GDM1 (cell line): ENCODE measurements at regions not wholly inside any gene's neighbourhood (a gene's known extent, or its start where the extent isn't known, plus 50 kb on each side); places are given as distances from the start of the nearest gene placed in this dataset.

ENCODE experiments used
- DNase-seq: peaks from one replicate; lab custom pipeline; 2025; lab: John Stamatoyannopoulos, UW

- no peak for DNase-seq
Observed at GRCh38 chr16:52103791-52104190, 443.2 kb downstream of the TOX3 start.

DNA sequence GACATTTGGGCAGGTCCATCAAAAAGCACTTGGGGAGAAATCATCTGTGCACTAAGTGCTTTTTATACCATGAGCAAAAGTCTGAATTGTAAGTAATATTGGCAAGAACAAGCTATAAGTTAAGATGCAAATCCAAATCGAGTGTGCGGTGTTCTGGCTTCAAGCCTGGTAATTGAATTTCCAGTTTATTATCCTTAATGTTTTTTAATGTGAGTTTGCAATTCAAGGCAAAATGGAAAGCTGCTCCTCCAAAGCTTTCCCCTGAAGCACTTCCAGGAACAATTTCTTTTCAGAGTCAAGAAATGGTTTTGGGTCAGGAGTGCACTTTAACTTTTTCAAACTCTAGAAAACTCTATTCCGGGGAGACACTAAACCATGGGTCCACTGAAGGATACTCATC, 445.7 kb downstream of the TOX3 start:
- DNase-seq = no peak

DNA sequence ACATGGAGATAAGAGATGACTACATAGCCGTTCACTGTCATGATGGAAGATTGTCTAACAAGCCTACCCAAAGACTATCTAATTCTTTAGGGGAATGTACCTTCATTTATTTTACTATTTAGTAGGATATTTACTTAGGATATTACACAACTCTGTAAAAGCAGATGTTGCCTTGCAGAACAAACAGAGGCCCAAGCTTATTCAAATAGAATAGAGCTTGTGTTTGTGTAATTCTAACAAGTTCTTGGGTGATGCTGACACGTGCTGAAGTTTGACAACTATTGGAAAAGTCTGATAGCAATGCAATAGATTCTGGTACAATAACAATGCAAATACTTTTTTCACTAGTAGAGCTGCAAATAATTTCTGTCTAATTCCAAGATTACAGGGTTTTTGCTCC, 447.6 kb downstream of the TOX3 start:
- no peak for DNase-seq

DNA sequence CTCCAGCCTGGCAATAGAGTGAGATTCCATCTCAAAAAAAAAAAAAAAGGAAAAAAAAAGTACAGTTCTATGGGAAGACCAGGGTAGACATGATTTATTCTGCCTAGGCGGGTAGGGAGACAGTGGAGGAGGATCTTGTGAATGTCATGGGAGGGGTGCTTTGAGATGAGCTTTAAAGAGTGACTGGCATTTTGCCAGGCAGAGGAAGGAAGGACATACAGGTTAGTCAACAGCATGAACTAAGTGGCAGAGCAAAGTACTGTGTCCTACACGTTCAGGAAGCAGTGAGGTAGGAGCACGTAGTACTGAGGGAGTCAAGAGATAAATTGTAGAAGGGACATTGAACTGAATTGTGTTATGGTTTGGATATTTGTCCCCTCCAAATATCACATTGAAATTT, 451.5 kb downstream of the TOX3 start:
- DNase-seq = no peak

GRCh38 chr16:52092126-52092525, 454.8 kb downstream of the TOX3 start:
- DNase-seq = no peak

DNA sequence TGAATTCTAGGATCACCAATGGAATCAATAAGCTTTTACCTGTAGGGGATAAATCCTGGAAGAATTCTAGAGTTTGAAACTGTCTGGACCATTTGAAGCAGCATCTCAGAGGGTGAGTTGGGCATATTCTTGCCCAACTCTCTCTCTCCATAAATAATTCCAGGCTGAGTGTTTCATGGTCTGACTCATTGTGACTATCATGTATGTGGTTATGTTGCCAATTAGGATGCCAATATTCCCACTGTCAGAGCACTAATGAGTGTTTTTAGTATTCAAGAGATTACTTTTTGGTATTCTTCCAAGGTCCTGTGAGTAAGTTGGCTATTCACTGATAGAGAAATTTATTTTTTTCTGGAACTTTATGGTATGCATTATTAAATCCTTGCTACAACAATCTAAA, 456.9 kb downstream of the TOX3 start:
- DNase-seq = no peak

- DNase-seq = no peak
Observed at GRCh38 chr16:52089476-52089875, 457.5 kb downstream of the TOX3 start.

DNA sequence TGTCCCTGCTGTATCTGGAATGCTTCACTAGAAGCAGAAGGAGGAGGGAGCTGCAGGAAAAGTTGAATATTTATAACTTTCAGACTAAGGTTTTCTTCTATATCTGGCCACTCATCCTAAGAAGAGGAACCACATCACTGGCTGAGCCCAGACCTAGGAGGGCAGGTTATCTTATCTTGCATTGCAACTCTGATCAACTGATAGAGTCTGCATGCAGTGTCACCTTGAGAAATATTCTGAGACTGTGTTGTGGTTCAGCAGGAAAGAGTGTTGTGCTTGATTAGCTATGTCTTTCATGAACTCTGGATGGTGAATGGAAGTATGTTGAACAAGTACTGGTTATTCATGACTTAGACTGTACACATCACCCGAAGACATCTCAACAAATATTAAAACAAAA, 460.0 kb downstream of the TOX3 start:
- no peak for DNase-seq

DNA sequence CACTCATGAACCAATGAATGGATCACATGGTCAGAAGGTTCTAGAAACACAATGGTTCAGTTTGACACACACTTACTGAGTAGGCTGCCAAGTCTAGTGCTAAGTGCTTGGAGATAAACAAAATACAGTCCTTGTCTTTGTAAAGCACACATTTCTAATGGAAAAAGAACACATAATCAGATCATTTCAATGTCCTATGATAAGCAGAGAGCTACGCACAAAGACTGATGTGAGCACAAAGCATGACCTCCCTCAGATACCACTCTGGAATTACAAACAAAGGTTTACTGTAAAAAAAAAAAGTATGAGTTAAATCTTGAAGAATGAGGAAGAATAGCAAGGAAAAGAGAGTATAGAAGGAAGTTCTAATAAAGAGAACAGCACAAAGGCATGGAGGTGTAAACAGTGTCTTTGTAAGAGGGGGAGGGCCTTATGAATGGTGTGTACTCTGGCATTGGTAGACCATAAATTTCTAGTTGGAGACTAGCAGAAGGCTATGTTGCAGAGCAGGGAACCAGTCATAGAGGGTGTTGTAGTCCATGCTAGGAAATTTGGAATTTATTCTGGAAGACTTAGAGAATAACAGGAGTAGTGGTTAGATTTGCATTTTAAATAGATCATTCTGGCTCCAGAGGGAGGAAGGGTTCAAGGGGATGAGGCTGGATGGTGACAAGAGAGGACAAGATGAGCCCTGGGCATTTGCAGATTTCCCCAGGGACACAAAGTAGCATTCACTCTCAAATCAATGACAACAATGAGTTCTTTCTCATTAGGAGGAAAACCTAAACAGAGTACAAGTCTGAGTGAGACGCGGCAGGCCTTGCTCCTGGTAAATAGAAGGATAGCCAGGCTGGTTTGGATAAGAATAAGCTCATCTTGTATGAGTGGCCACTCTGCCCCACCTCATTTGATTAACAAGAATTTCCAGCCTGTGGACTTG, 468.0 kb downstream of the TOX3 start:
- DNase-seq = no peak

DNA sequence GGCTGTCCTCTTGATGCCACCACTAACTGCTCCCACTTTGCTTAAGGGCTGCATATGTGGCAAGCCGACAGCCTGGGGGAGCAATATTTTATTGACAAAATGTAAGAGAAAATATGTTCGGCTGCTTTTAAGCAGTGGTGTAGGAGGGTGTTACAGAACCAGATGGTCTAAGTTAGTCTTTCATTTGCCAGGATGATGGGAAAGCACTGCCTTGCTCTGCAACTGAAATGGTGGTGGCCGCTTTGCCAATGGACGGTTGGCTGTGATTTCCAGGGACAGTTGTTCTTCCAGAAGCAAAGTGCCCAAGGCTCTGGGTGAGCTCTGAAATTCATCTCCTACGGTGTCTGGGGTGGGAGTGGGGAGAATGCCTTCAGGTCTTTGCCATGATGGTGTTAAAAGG, 469.3 kb downstream of the TOX3 start:
- no peak for DNase-seq

GRCh38 chr16:52076801-52077201, 470.1 kb downstream of the TOX3 start:
- no peak for DNase-seq

DNA sequence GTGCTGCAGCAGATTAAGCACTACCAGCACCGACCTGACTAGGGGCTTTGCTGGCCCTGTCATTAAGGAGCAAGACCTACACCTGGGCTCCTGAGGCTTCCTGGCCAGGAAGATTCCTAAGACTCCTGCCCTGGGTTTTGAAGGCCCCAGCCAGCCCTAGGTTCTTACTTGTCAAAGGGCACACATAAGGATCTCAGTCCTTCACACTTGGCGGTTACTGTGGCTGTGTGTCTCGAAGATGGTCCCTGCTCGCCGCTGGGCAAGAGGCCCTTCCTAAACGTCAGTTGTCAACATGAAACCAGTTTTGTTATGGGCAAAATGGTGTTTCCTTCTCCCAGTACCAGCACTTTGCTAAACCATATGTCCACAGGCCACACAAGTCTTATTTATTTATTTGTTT, 470.6 kb downstream of the TOX3 start:
- no peak for DNase-seq

GRCh38 chr16:52074133-52074532, 472.8 kb downstream of the TOX3 start:
- DNase-seq = no peak

GRCh38 chr16:52073024-52073423, 473.9 kb downstream of the TOX3 start:
- no peak for DNase-seq

- DNase-seq = no peak
Observed at GRCh38 chr16:52071101-52071500, 475.8 kb downstream of the TOX3 start.

DNA sequence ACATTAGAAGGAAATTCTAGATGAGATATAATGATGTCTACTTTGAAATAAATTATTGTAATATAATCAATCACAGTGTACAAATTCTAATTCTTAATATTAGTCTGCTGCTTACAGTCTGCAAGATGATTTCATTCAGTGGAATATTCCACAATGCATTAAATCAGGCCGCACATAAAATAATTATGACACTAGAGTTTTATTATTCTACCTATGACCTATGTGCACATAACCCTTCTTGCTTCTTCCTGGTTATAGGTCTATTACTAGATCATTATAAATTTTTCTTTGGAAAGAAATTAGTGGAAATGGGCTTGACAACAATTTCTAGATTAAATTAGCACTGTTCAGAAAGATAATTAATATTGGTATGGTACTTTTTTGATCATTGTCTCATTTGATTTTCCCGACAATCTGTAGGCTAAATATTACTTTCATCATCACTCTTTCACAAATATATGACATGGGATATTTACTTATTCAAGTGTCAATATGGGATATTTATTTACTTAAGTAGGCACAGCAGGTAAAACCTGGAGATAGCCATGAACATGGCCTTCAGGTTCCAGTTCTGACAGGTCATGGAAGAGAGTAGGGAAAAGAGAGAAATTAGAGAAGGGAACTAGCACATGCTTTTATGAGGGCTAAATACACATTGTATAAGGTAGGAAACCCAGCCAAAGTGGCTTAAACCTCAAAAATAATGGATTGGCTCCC, 476.4 kb downstream of the TOX3 start:
- no peak for DNase-seq

DNA sequence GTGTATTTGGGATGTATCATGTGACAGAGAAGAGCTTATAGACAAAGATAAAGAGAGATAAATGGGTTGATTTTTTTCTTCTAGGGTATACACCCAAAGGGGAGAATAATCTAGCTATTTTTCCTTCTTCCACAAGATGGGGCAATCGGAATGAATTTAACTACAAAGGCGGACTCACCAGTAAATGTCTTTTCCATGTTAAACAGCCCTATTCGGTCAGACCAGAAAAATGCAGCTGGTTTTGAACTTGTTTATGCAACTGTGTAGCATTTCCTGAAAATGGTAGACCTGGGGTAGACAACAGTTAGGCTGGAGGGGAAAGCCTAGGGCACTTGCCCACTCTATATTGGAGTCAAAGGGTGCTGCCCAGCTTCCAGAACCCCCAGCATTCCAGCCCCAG, 477.1 kb downstream of the TOX3 start:
- DNase-seq = no peak

DNA sequence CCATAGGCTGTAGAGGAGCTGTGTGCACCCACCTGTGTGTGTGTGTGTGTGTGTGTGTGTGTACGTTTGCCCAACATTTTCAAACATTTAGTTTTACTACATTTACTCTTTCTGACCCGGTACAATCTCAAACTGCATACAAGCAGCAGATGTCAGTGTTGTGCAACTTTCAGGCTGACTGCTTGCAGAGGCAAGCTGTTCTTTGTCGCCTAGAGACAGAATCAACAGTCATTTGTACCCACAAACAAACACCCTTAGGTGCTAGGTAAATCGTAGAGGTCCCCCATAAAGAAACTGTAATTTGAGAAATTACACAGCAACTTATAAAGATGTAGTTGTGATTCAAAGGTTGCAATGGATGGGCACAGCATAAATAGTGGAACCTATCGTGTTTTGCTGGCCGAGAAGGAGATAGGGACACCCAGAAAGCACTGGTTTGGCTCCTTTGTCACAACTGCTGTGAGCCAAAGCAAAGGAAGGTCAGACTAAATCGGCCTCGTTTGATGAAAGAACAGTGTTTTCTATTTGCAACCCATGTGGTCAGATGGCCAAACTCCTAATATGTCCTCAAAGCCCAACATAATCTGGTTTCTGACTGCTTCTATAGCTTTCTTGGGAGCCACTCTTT, 478.4 kb downstream of the TOX3 start:
- DNase-seq = no peak

DNA sequence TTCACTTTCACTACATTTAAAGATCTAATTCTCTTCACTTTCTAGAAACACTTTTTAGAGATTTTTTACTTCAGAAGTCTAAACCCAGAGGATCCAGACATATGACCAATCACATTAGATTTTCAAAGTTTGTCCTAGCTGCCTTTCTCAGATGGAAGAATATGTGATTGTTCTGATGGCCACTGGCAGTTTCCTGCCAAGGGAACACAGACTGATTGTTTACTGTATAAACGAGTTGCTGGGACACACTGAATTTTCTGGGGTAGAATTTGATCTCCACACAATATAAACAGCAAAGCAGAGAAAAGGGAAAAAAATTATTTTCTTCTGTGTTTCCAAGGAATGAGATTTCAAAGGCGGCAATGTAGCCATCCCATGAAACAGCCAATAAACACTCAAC, 480.0 kb downstream of the TOX3 start:
- no peak for DNase-seq

GRCh38 chr16:52056259-52056658, 490.7 kb downstream of the TOX3 start:
- DNase-seq = no peak

DNA sequence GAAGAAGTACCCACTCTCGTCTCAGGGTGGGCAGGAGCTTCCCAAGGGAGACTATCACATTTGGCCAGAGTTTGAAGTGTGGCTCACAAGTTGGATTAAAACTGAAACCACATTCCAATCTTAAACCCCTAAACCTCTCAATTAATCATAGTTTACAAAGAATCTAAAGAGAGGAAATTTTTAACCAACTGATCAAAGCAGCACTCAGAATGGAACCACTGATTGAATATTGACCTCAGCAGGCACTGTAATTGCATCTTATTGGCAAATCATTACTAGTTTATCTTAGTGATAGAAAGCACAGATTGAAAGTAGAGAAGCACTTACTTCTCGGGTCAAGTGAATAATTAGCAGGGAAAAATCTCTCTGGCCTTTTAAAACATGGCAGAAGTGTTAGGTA, 491.6 kb downstream of the TOX3 start:
- DNase-seq = no peak

DNA sequence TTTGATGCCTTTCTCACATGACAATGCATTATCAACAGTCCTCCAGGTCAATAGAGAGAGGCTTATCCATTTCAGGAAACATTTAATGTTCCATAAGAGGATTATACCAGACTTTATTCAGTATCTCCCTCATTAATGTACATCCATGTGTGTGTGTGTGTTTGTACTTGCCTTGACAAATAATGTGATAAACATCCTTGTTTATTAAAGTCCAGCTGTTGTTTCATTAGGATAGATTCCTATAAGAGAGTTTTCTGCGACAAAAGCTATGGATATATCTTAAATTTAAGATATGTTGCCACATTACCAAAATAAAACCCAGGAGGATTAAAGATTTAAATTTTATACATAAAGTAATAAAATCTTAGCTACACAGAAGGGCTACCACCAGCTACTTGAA, 492.6 kb downstream of the TOX3 start:
- DNase-seq = no peak

- no peak for DNase-seq
Observed at GRCh38 chr16:52052818-52053217, 494.1 kb downstream of the TOX3 start.
